ENCODE measurements at regions not wholly inside any gene's neighbourhood (a gene's known extent, or its start where the extent isn't known, plus 50 kb on each side); places are given as distances from the start of the nearest gene placed in this dataset.

GRCh38 chr3:95883801-95884200 is 930.6 kb upstream of the EPHA6 start:
- ChIA-PET CTCF (no interaction called here), POLR2A (interaction anchor here (0.5 kb wide), 1 partner anchor 118 kb away, joined by 3 read pairs; no protein-coding TSS in a partner anchor)

DNA sequence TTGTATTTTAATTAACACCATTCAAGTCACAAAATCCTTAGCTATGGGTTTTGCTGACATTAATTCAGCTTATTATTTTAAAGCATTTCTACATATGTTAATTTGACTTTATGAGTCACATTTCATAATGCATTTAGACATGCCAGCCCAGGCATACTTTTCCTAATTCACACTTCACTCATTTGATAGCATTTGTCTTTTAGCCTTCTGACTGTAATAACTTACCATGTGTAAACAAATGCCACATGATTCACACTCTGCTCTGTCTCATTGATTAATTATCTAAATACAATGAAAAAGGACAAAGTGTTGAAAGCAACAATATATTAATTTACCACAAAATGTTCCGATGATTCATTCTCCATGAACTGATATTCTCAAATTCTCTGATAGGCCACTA is 927.8 kb upstream of the EPHA6 start:
- POLR2A ChIA-PET: no interaction called here
- no peak for DNase-seq (ENCODE audit: extremely low spot score)
- CTCF ChIA-PET: no interaction called here
- TF ChIP-seq HDGF (IDR thresholded peaks at IDR 0.05; ENCODE audit: borderline replicate concordance) (no peak), TARDBP (IDR thresholded peaks at IDR 0.05) (no peak), LEF1 (IDR thresholded peaks at IDR 0.05; ENCODE audit: borderline replicate concordance) (no peak), FOXM1 (IDR thresholded peaks at IDR 0.05; ENCODE audit: borderline replicate concordance) (no peak), FOXK2 (IDR thresholded peaks at IDR 0.05) (no peak), PKNOX1 (IDR thresholded peaks at IDR 0.05) (no peak), FOXA1 (IDR thresholded peaks at IDR 0.05) (no peak), ARNT (IDR thresholded peaks at IDR 0.05) (no peak), ZNF384 (IDR thresholded peaks at IDR 0.05) (no peak), SUZ12 (IDR thresholded peaks at IDR 0.05) (no peak), L3MBTL2 (conservative IDR thresholded peaks at IDR 0.05) (no peak), ELF4 (IDR thresholded peaks at IDR 0.05) (no peak), SP1 (IDR thresholded peaks at IDR 0.05) (no peak), BHLHE40 (IDR thresholded peaks at IDR 0.05; ENCODE audit: borderline replicate concordance) (no peak), NFRKB (IDR thresholded peaks at IDR 0.05) (no peak), CTBP1 (IDR thresholded peaks at IDR 0.05; ENCODE audit: borderline replicate concordance) (no peak)

More at GRCh38 chr3:95883801-95884200, 930.6 kb upstream of the EPHA6 start:
- DNase-seq (ENCODE audit: extremely low spot score): no peak
- no peak for TF ChIP-seq SP1 (IDR thresholded peaks at IDR 0.05)
- no peak for TF ChIP-seq FOXA1 (IDR thresholded peaks at IDR 0.05)
- no peak for TF ChIP-seq FOXK2 (IDR thresholded peaks at IDR 0.05)
- no peak for TF ChIP-seq HDGF (IDR thresholded peaks at IDR 0.05; ENCODE audit: borderline replicate concordance)
- no peak for TF ChIP-seq ZNF384 (IDR thresholded peaks at IDR 0.05)
- no peak for TF ChIP-seq ARNT (IDR thresholded peaks at IDR 0.05)
- TF ChIP-seq L3MBTL2 (conservative IDR thresholded peaks at IDR 0.05): no peak
- no peak for TF ChIP-seq SUZ12 (IDR thresholded peaks at IDR 0.05)
- TF ChIP-seq TARDBP (IDR thresholded peaks at IDR 0.05): no peak
- TF ChIP-seq PKNOX1 (IDR thresholded peaks at IDR 0.05): no peak
- no peak for TF ChIP-seq FOXM1 (IDR thresholded peaks at IDR 0.05; ENCODE audit: borderline replicate concordance)
- no peak for TF ChIP-seq CTBP1 (IDR thresholded peaks at IDR 0.05; ENCODE audit: borderline replicate concordance)
- TF ChIP-seq BHLHE40 (IDR thresholded peaks at IDR 0.05; ENCODE audit: borderline replicate concordance): no peak
- TF ChIP-seq LEF1 (IDR thresholded peaks at IDR 0.05; ENCODE audit: borderline replicate concordance): no peak
- TF ChIP-seq ELF4 (IDR thresholded peaks at IDR 0.05): no peak
- TF ChIP-seq NFRKB (IDR thresholded peaks at IDR 0.05): no peak

DNA sequence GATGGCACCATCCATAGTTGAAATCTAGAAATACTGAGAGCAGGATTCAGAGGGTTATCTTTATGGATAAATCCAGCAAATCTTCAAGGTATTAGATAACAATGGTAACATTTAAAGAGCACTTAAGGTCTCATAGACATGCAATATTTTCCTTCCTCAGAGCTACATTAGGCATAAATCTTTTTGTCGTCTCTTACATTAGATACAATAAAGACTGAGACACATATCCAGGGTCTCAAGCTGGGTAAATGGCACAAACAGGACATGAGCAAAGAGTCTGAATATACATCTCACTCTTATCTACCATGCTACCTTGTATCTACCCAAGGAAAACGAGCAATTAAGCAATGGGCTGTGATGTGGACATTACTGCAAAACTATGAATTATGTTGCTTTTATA is 927.3 kb upstream of the EPHA6 start:
- DNase-seq (ENCODE audit: extremely low spot score): no peak
- ChIA-PET CTCF (no interaction called here), POLR2A (no interaction called here)
- TF ChIP-seq NFRKB (IDR thresholded peaks at IDR 0.05) (no peak), ELF4 (IDR thresholded peaks at IDR 0.05) (no peak), ARNT (IDR thresholded peaks at IDR 0.05) (no peak), PKNOX1 (IDR thresholded peaks at IDR 0.05) (no peak), L3MBTL2 (conservative IDR thresholded peaks at IDR 0.05) (no peak), SUZ12 (IDR thresholded peaks at IDR 0.05) (no peak), FOXA1 (IDR thresholded peaks at IDR 0.05) (no peak)

GRCh38 chr3:95894820-95895219 is 919.6 kb upstream of the EPHA6 start:
- CTCF ChIA-PET: no interaction called here
- DNase-seq (ENCODE audit: extremely low spot score): no peak
- no peak for TF ChIP-seq FOXM1 (IDR thresholded peaks at IDR 0.05; ENCODE audit: borderline replicate concordance)
- no peak for TF ChIP-seq TARDBP (IDR thresholded peaks at IDR 0.05)
- no peak for TF ChIP-seq SUZ12 (IDR thresholded peaks at IDR 0.05)
- no peak for TF ChIP-seq L3MBTL2 (conservative IDR thresholded peaks at IDR 0.05)
- TF ChIP-seq NFRKB (IDR thresholded peaks at IDR 0.05): no peak
- TF ChIP-seq CTBP1 (IDR thresholded peaks at IDR 0.05; ENCODE audit: borderline replicate concordance): no peak
- no peak for TF ChIP-seq BHLHE40 (IDR thresholded peaks at IDR 0.05; ENCODE audit: borderline replicate concordance)
- TF ChIP-seq ELF4 (IDR thresholded peaks at IDR 0.05): no peak
- TF ChIP-seq LEF1 (IDR thresholded peaks at IDR 0.05; ENCODE audit: borderline replicate concordance): no peak
- TF ChIP-seq SP1 (IDR thresholded peaks at IDR 0.05): no peak
- no peak for TF ChIP-seq FOXA1 (IDR thresholded peaks at IDR 0.05)
- TF ChIP-seq ZNF384 (IDR thresholded peaks at IDR 0.05): no peak
- no peak for TF ChIP-seq PKNOX1 (IDR thresholded peaks at IDR 0.05)
- TF ChIP-seq FOXK2 (IDR thresholded peaks at IDR 0.05): no peak
- TF ChIP-seq ARNT (IDR thresholded peaks at IDR 0.05): no peak
- no peak for TF ChIP-seq HDGF (IDR thresholded peaks at IDR 0.05; ENCODE audit: borderline replicate concordance)
- POLR2A ChIA-PET: no interaction called here

- TF ChIP-seq LEF1 (IDR thresholded peaks at IDR 0.05; ENCODE audit: borderline replicate concordance) (no peak), ELF4 (IDR thresholded peaks at IDR 0.05) (no peak), TARDBP (IDR thresholded peaks at IDR 0.05) (no peak), HDGF (IDR thresholded peaks at IDR 0.05; ENCODE audit: borderline replicate concordance) (no peak), SP1 (IDR thresholded peaks at IDR 0.05) (no peak), FOXA1 (IDR thresholded peaks at IDR 0.05) (no peak)
- ChIA-PET POLR2A (no interaction called here), CTCF (no interaction called here)
- no peak for DNase-seq (ENCODE audit: extremely low spot score)
Observed at GRCh38 chr3:95899494-95899893, 914.9 kb upstream of the EPHA6 start.

DNA sequence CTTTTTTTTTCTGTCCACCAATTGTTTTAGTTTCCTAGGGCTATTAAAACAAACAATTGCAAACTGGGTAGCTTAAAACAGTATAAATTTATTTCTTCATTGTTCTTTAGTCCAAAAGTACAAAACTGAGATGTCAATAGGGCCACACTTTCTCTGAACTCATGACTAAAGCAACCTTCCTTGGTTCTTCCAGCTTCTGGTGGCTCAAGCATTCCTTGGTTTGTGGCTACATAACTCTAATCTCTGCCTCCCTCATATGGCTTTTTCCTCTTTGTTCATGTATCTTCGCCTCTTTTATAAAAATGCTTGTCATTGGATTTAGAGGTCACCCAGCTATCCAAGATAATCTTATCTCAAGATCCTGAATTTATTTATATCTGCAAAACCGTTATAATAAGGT is 914.5 kb upstream of the EPHA6 start:
- CTCF ChIA-PET: no interaction called here
- no peak for DNase-seq (ENCODE audit: extremely low spot score)
- POLR2A ChIA-PET: no interaction called here
- TF ChIP-seq PKNOX1 (IDR thresholded peaks at IDR 0.05): no peak
- no peak for TF ChIP-seq NFRKB (IDR thresholded peaks at IDR 0.05)
- no peak for TF ChIP-seq ELF4 (IDR thresholded peaks at IDR 0.05)
- TF ChIP-seq BHLHE40 (IDR thresholded peaks at IDR 0.05; ENCODE audit: borderline replicate concordance): no peak
- no peak for TF ChIP-seq L3MBTL2 (conservative IDR thresholded peaks at IDR 0.05)
- no peak for TF ChIP-seq FOXA1 (IDR thresholded peaks at IDR 0.05)
- no peak for TF ChIP-seq SUZ12 (IDR thresholded peaks at IDR 0.05)
- no peak for TF ChIP-seq TARDBP (IDR thresholded peaks at IDR 0.05)
- TF ChIP-seq ZNF384 (IDR thresholded peaks at IDR 0.05): no peak
